A204.1 (cell line): ENCODE measurements at regions not wholly inside any gene's neighbourhood (a gene's known extent, or its start where the extent isn't known, plus 50 kb on each side); places are given as distances from the start of the nearest gene placed in this dataset.
"Not testable (repeated sequence)": the region's sequence is repeated elsewhere in the genome, so short reads cannot be mapped to it uniquely, and the experiment has no call there.

Source experiments
- FAIRE-seq: peaks from 2 replicates; lab custom pipeline; 2012; peaks lifted over from hg19 to GRCh38; lab: Jason Lieb, UNC

DNA sequence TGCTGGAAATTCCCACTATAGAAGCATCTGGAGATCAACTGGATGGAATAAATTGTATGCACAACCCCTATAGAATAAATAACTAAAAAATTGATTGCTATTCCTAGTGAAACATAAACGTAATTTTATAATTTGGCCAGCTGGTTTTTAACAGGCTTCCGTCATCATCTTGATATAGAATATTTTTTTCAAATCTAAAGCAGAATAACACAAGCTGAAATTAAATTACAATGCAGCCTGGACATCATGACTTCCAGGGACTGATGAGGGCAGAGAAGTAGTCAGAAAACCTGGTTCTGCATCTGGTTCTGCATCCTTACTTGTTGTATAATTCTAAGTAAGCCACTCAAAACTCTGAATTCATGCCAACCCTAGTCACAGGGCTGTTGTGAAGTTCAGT, 146.1 kb downstream of the MEX3B start:
- FAIRE-seq = no peak

DNA sequence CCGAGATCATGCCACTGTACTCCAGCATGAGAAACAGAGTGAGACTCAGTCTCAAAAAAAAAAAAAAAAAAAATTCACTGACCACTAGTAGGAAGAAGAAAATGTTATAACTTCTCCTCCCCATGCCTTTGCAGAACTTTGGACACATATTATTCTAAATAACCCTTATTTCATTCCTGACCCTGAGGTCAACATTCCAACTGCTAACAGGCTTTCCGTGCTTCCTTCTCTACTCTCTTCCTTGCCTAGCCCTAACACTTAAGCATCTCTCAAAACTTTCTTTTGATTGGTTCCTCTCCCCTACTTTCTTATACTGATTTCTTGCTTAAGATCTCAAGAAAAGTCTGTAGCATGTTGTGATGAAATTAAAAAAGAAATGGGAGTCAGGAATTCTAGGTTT, 146.8 kb downstream of the MEX3B start:
- no peak for FAIRE-seq

DNA sequence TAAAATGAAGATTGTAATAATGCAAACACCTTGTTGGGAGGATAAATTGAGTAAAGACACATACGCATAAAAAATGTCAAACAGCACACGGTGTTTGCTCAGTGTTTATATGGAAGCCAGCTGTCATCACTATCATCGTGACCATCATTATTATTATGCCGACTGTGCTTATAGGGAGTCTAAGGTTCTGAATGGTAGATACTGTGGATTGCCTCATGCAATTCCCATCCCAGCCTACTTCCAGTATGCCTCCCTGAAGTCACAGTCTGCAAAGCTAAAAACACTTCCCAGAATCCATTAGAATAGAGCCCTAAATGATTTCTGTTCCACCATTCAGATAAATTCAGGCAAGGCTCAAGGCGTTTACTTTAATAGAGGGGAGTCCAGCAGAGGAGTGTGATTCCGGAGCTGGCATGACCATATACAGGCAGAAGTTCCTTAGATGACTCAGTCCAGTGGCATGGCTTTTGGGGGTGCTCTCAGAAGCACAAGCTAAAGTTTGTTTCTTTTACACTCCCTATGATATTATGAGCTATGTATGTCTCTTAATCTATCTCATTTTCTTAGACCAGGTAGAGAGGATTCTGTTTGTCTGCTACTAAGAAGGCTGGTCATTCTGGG, 148.7 kb downstream of the MEX3B start:
- no peak for FAIRE-seq

DNA sequence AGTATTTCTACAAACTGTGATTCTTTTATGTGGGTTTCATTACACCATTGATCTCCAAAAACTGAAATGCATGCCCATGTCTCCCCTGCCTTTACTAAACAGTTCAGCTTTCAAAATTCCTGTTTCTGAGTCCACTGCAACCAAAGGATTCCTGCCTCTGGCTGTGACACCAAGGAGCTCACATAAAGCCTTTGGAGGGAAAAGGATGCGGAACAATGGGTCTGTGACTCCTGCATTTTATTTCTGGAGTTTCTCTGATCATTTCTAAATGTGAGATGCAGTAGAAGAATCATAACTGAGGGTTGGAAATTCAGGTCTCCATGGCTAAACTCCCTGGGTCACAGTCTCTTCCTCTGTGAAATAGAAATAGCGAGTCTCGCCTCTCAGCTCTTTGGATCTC, 149.5 kb downstream of the MEX3B start:
- FAIRE-seq = no peak

DNA sequence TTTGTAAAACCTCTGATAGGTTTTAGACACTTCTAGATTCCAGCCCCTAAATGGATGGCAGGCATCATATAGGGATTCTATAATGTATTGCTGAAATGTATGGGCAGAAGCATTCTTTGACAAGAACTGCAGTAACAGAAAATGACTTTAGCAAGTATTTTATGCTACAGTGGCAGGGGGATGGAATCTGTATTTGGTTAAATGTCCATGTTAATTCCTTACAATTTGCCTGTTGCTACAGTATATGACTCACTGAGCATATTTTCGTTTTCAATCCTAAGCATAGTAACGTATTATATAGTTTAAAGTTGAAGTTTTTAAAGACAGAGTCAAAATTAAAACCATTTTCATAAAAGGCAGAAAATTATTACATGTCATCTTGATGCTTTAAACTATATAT, 150.1 kb downstream of the MEX3B start:
- FAIRE-seq = no peak

DNA sequence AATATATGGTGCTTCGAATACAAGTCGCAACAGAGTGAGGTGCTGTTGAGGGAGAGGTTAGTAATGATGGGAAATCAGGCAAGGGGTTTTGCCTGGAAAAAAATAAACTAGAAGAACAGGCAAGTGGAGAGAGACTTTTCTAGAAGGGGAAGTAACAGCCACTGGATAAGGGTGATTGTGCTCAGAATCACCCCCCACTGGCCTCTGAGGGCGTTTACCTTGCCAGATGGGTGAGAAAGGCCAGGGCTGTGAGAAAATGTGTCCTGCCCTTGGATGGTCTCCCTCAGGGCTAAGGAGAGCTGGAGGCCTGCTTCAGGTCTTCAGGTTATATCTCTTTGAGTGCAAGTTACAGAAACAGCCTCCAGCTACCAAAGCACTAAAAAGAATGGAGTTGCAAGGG, 151.8 kb downstream of the MEX3B start:
- no peak for FAIRE-seq

DNA sequence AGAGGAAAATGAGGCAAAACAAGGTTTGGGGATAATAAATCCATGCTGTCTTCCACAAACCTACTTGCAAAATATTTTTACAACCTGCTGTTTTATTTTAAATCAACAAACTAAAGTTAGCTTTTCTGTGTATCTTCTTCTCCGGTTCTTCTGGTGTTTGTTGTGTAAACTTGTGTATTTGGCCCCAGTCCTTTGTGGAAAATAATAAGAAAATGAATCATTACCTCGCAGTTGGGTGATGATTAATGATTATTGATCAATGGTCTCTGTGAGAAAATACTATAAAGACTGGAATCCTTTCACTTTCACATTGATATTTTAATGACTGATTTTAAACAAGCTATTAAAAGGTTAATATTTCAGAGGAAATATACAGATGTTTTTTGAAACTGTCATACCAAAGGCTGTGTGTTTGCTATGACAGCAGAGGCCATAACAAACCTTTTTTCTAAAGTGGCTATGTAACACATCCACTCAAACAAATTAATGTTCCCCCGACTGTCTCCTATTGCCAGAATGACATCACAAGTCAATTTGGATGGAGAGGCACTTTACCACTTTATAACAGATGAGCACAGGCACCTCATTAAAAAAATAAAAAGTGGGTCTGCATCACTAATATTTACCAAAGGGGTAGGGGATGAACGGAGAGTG, 152.5 kb downstream of the MEX3B start:
- FAIRE-seq = no peak

DNA sequence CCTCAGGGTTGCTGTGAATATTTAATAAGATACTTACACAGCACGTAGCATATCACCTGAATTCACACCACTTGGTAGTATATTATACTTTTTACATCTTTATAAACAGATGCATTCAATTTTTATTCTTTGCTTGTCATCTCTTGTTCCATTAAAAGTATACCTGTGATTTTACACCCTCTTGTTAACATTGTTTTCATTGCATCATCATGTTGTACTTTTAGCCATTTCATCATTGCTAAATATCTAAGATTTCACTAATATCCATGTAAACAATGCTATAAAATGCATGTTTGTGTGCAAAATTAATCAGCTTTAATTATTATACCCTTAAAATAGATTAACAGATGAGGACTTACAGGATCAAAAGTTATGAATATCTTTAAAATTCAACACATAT, 155.3 kb downstream of the MEX3B start:
- no peak for FAIRE-seq

DNA sequence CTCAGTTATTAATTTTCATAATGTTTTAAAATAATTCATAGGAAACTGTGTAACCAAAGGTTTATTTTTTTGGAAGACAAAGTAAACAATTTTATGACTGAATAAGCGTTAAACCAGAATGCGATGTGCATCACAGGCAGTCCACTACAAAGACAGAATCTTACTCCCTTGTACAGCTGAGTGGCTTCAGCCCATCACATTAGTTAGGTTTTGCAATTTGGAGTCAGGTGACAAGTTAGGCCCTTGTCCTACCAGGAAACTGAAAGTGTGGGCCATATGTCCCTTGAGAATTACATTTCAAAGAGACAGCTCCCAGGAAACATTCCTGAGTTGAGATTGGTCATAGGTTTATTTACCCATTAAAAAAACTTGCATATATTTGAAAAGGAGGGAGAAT, 156.3 kb downstream of the MEX3B start:
- FAIRE-seq = no peak

DNA sequence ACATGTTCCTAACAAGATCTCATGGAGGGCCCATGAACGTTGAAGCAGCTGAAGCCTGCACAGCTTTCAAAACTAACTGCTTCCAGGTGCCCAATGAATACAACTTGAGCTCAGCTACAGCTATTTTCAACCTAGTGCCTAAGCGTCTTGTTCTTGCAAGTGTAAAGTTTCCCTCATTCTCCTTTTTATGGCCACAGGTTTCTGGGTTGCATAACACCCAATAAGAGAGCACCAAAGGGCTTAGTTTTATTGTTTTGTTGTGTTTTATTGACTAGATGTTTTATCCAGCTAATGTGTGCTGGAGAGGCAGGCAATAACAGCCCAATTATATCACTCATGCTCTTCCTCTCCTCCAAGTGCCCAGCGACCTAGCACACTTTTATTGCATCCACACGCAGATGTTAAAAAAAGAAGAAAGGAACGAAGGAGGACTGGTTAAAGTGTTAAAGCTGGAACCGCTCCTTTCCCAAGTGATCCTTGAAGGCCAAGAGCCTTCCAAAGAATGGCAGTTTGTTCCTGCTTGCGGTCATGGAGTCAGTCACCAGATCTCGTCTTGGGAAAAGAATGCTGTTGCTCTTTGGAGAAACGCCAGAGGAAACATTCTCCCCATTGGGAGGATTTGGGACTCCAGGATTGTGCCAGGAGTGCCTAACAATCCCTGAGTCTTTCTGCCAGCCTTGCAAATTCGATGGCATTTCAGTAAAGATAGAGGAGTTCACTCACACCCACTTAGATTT, 156.9 kb downstream of the MEX3B start:
- FAIRE-seq = no peak

DNA sequence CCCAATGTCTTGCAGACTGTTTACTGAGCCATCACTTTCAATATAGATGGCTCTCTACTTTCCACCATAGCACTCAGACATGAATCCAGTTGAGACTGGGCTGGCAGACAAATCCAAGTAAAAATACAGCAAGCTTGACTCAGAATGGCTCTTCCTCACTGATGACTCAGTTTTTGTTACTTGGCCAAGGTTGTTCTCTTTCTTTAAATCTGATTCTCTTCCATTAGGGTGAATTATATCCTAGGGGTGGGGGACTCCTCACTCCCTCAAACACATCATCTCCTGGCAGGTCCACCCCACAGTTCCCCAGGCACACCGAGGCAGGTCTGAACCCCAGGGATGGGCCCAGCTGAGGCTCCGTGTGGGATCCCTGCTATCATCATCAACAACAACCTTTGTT, 157.9 kb downstream of the MEX3B start:
- FAIRE-seq = no peak

DNA sequence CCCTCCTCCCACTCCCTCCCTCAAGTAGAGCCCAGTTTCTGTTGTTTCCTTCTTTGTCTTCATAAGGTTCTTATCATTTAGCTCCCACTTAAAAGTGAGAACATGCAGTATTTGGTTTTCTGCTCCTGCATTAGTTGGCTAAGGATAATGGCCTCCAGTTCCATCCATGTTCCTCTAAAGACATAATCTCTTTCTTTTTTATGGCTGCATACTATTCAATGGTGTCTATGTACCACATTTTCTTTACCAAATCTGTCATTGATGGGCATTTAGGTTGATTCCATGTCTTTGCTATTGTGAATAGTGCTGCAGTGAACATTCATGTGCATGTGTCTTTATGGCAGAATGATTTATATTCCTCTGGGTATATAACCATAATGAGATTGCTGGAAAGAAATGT, 158.6 kb downstream of the MEX3B start:
- FAIRE-seq = not testable (repeated sequence)

DNA sequence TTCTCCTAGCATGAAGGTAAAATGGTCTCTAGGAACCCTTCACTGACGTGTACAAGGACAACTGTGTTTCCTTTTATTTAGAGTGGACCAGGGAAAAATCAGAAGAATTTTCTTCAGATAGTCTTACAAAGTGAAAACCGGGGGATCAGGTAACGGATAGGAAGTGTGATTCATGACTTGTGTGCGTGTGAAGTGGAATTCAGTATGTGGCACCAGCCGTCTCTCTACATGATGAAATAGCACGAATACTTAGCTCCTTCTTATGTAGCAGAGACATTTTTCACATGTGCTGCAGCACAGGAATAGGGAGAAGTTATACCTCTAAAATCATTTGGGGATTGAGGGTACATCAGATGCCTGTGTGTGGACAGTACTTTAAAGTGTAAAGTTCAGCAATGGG, 159.2 kb downstream of the MEX3B start:
- FAIRE-seq = no peak

DNA sequence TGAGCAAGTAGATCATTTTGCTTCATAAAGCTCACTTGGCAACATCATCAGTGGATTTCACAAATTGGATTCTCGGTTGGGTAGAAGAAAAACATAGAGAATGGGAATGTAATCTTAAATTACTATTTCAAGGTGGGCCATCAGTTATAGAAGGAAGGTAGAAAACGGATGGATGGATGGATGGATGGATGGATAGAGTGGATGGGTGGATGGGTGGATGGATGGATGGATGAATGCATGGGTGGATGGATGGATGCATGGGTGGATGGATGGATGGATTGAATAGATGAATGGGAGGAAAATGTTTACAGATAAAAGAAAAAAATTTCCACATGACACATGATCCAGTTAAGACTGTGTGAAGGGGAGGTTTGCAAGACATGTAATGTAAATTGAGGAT, 159.7 kb downstream of the MEX3B start:
- FAIRE-seq = no peak

DNA sequence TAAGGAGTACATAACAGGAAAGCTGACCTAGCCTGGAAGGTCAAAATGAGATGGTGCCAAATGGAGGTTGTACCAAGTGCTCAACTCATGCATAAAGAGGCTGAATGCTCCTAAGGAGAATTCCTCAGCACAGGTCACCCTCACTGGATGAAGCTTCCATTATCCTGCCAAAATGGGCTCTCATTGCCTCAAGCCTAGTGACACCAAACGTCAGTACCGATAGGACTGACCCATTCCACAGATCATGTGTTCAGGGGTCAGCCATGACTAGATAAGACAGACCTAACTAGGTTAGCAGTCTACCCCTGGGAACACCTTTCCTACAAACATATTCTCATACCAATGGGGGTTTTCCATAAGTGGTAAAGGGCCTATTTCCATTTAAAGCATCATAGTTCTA, 160.7 kb downstream of the MEX3B start:
- FAIRE-seq = no peak

DNA sequence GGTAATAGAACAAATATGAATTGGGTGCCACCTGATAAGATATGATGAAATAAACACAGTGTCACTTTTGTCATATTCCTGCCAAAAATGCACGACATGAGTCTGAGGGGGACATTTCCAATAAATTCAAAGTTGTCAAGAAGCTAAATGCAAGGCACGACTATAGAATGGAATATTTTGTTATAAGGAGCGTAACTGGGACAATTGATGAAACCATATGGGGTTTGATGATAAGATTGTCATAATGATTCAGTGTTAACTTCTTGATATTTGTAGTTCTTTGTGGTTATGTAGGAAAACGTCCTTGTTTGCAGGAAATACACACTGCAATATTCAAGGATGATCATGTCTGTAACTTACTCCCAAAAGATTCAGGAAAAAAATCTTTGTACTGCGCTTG, 163.3 kb downstream of the MEX3B start:
- FAIRE-seq = no peak

DNA sequence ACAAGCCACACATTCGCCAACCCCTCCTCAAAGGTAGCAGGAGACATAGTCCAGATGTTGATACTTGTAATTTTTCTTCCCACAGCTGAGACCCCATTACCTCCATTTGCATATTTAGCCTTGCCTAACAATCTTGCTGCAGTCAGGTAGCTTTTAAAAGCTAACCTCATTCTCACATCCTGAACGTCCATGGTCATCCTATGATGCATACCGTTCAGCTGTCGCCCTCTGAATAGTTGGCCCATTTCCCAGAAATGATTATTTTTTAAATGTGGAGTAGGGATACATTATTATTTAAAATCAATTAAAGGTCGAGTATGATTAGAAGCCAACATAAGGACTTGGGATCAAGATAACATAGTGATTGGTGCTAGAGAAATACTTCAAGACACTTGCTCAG, 165.0 kb downstream of the MEX3B start:
- FAIRE-seq = no peak

DNA sequence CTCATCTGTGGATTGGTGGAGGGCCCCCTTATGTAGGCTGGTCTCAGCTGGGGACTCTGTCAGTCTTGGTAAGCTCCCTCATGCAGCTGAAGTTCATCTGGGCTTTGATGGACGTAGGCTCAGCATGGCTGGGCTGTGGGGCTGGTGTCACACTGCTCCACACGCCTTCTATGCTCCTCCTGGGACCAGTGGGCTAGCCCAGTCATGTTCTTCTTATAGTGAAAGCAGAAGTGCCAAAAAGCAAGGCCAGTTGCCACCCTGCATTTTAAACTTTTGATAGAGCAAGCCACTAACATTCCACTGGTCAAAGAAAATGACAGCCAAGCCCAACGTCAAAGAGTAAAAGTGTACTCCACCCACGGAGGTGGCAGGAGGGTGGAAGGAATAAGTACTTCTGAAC, 165.5 kb downstream of the MEX3B start:
- no peak for FAIRE-seq

DNA sequence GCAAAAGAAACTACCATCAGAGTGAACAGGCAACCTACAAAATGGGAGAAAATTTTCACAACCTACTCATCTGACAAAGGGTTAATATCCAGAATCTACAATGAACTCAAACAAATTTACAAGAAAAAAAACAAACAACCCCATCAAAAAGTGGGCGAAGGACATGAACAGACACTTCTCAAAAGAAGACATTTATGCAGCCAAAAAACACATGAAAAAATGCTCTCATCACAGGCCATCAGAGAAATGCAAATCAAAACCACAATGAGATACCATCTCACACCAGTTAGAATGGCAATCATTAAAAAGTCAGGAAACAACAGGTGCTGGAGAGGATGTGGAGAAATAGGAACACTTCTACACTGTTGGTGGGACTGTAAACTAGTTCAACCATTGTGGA, 170.1 kb downstream of the MEX3B start:
- not testable (repeated sequence) for FAIRE-seq

DNA sequence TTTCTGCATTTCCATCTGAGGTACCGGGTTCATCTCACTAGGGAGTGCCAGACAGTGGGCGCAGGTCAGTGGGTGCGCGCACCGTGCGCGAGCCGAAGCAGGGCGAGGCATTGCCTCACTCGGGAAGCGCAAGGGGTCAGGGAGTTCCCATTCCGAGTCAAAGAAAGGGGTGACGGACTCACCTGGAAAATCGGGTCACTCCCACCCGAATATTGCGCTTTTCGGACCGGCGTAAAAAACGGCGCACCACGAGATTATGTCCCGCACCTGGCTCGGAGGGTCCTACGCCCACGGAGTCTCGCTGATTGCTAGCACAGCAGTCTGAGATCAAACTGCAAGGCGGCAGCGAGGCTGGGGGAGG, 175.1 kb downstream of the MEX3B start:
- FAIRE-seq = not testable (repeated sequence)

DNA sequence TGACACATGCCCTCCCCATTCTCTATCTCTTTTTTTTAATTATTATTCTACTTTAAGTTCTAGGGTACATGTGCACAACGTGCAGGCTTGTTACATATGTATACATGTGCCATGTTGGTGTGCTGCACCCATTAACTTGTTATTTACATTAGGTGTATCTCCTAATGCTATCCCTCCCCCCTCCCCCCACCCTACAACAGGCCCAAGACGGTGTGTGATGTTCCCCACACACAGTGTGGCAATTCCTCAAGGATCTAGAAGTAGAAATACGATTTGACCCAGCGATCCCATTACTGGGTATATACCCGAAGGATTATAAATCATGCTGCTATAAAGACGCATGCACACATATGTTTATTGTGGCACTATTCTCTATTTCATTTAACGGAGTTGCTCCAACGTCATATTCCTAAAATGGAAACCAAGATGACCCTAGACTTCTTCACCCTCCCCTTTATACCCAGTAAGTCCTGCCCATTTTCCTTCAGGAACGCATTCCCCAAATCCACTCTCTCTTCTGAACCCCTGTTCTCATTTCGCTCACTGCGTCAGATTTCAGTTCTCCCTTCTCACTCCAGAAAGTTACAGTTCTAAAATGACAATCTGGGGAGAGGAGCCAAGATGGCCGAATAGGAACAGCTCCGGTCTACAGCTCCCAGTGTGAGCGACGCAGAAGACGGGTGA, 175.6 kb downstream of the MEX3B start:
- FAIRE-seq = not testable (repeated sequence)

DNA sequence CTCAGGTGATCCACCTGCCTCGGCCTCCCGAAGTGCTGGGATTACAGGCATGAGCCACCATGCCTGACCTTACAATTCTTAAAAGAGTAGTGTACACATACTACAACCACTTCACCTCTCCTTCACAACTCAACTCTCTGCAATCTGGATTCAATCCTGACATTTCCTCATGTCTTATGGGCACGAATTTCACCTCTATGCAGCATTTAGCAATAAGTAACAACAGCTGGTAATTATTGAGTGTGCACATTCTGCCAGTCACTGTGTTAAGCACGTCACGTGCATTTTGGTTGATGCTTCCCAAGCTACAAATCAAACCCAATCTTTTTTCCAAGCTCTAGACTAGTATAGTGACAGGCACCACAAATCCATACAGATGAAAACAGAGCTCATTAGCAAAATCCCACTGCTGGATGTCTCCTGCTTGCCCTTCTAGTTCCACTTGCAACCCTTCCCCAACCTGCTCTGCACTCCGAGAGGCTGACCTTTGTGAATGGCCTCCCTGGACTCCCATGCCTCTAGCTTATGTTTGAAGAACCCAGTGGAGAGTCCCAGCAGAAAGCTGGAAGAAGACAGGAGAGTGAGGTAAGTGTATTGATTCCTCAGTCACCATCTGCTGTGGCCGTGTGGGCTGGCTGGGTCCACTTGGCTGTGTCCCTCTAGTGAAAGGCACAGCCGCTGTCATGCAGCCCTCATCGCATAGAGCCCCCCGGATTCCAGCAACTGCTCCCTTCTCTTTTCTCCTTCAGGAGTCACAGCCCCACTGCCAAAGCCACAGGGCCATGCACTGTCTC, 176.5 kb downstream of the MEX3B start:
- FAIRE-seq = no peak
